HCT116 (cell line): ENCODE measurements at regions not wholly inside any gene's neighbourhood (a gene's known extent, or its start where the extent isn't known, plus 50 kb on each side); places are given as distances from the start of the nearest gene placed in this dataset.

Experiments used
- ATAC-seq: fragments of 200-7000 bp; cut with Tn5 transposase; 2 replicates; pipeline ENCODE4 v1.9.1; 2020; ENCODE audit warnings: mild to moderate bottlenecking, moderate library complexity
- BruUV-seq: library from RNA; stranded (reverse); fragments of 400-500 nt; replicated peaks from 2 replicates; lab custom pipeline; 2021; lab: Mats Ljungman, UMichigan
- CTCF ChIA-PET: fragments of 300-600 bp; sonication (Branson Sonifier 250); formaldehyde crosslinking; loops from one replicate; lab custom pipeline; 2021; ENCODE audit warnings: antibody characterized with exemption; lab: Charles Lee
- POLR2A ChIA-PET: fragments of 300-600, 350-600 bp; sonication (Branson Sonifier 250); formaldehyde crosslinking; loops from one replicate; lab custom pipeline; 2021; ENCODE audit warnings: antibody characterized with exemption; lab: Charles Lee
- RAD21 ChIA-PET, 2 experiments: fragments of 300-600 bp; sonication (Branson Sonifier 250); formaldehyde crosslinking; loops; one replicate each; lab custom pipeline; 2023; ENCODE audit warnings: low total read pairs in 2 of 2; ENCODE audit not compliant: uncharacterized antibody in 2 of 2, unreplicated experiment in 2 of 2, low non-redundant PET in 1 of 2; lab: Charles Lee
- DNase-seq: peaks from one replicate; pipeline ENCODE4 v3.0.0-alpha.2; 2010; ENCODE audit warnings: low read depth, low spot score
- H2AFZ ChIP-seq: fragments of 200-600 bp; shearing (Covaris generic), sonication (generic); 2 replicates; pipeline ENCODE4 v1.6.1; 2017; ENCODE audit warnings: low read depth, mixed run types, mixed read lengths, antibody characterized with exemption, low read length; ENCODE audit not compliant: poor library complexity, severe bottlenecking
- H3K27ac ChIP-seq: 2 replicates; pipeline ENCODE4 v1.5.1; 2012; ENCODE audit warnings: low read depth, low read length
- H3K27me3 ChIP-seq: fragments of 200-600 bp; sonication (generic); 2 replicates; pipeline ENCODE4 v1.6.1; 2016; ENCODE audit warnings: mixed run types, low read length, mixed read lengths; ENCODE audit not compliant: insufficient read depth
- H3K36me3 ChIP-seq, 2 experiments: fragments of 200-500 bp in 1 of 2; fragments of 200-600 bp in 1 of 2; sonication (Bioruptor generic) in 1 of 2; sonication (generic) in 1 of 2; 2 replicates each; pipeline versions ENCODE4 v1.5.1 to v1.6.1; 2014 to 2016; ENCODE audit warnings: low read length in 2 of 2, inconsistent platforms in 1 of 2, mixed read lengths in 1 of 2, mixed run types in 1 of 2; ENCODE audit not compliant: insufficient read depth in 2 of 2, control insufficient read depth in 1 of 2
- H3K4me1 ChIP-seq, 2 experiments: fragments of 200-600 bp in 1 of 2; sonication (generic) in 1 of 2; 2 replicates each; pipeline versions ENCODE4 v1.5.1 to v1.6.1; 2012 to 2017; ENCODE audit warnings: low read length in 2 of 2, inconsistent platforms in 1 of 2, mild to moderate bottlenecking in 1 of 2, mixed read lengths in 1 of 2, mixed run types in 1 of 2, moderate library complexity in 1 of 2; ENCODE audit not compliant: insufficient read depth in 2 of 2, control insufficient read depth in 1 of 2
- H3K4me2 ChIP-seq: fragments of 200-600 bp; sonication (generic); 2 replicates; pipeline ENCODE4 v1.6.1; 2017; ENCODE audit warnings: mixed run types, low read length, mixed read lengths
- H3K4me3 ChIP-seq, 2 experiments: fragments of 200-600 bp in 1 of 2; sonication (generic) in 1 of 2; replicated peaks in 1 of 2; 2 replicates each; pipeline ENCODE4 v1.5.1; 2011 to 2016; ENCODE audit warnings: low read length in 2 of 2, control low read depth in 1 of 2, low read depth in 1 of 2, mild to moderate bottlenecking in 1 of 2, mixed read lengths in 1 of 2, mixed run types in 1 of 2
- H3K79me2 ChIP-seq: fragments of 200-600 bp; sonication (generic); 2 replicates; pipeline ENCODE4 v1.6.1; 2017; ENCODE audit warnings: mild to moderate bottlenecking, mixed run types, low read length, moderate library complexity, mixed read lengths; ENCODE audit not compliant: insufficient read depth
- H3K9ac ChIP-seq: fragments of 200-600 bp; sonication (generic); 2 replicates; pipeline ENCODE4 v1.6.1; 2016; ENCODE audit warnings: low read length, mixed read lengths
- H3K9me2 ChIP-seq: fragments of 200-600 bp; sonication (generic), shearing (Covaris generic); 2 replicates; pipeline ENCODE4 v1.6.1; 2017; ENCODE audit warnings: mixed run types, mild to moderate bottlenecking, moderate library complexity; ENCODE audit not compliant: insufficient read depth
- H3K9me3 ChIP-seq, 2 experiments: fragments of 200-500 bp in 1 of 2; fragments of 200-600 bp in 1 of 2; sonication (Bioruptor generic) in 1 of 2; sonication (generic) in 1 of 2; 2 replicates each; pipeline ENCODE4 v1.6.1; 2014 to 2017; ENCODE audit warnings: low read length in 2 of 2, mixed read lengths in 2 of 2, inconsistent platforms in 1 of 2, low read depth in 1 of 2, mild to moderate bottlenecking in 1 of 2, mixed run types in 1 of 2, moderate library complexity in 1 of 2; ENCODE audit not compliant: control insufficient read depth in 1 of 2, insufficient read depth in 1 of 2
- H4K20me1 ChIP-seq: fragments of 200-600 bp; sonication (generic), shearing (Covaris generic); 2 replicates; pipeline ENCODE4 v1.6.1; 2017; ENCODE audit warnings: mixed run types, mild to moderate bottlenecking, moderate library complexity; ENCODE audit not compliant: insufficient read depth
- EZH2 ChIP-seq: fragments of 200-600 bp; sonication (generic); IDR thresholded peaks from 2 replicates; pipeline ENCODE4 v1.6.1; 2017; ENCODE audit warnings: antibody characterized with exemption, mixed run types
- JUND ChIP-seq: IDR thresholded peaks from 2 replicates; pipeline ENCODE4 v1.6.1; 2012
- RAD21 ChIP-seq: IDR thresholded peaks from 2 replicates; pipeline ENCODE4 v1.6.1; 2012; ENCODE audit warnings: low read depth, mild to moderate bottlenecking
- SIN3A ChIP-seq: IDR thresholded peaks from 2 replicates; pipeline ENCODE4 v1.6.1; 2012; ENCODE audit warnings: low read depth
- TCF7L2 ChIP-seq: IDR thresholded peaks from 2 replicates; pipeline ENCODE4 v1.7.0; 2011; ENCODE audit warnings: borderline replicate concordance, inconsistent platforms; ENCODE audit not compliant: insufficient read depth, insufficient read length; ENCODE audit errors: extremely low read depth
- ZFX ChIP-seq: fragments of 450-650 bp; IDR thresholded peaks from 2 replicates; pipeline ENCODE4 v1.6.1; 2017
- intact Hi-C: fragments of 100-400 bp; cut with micrococcal nuclease; formaldehyde crosslinking; loops from 2 replicates; pipeline ENCODE4 v1.10.0; 2022
- TF ChIP-seq, protein P1 (sequence below): IDR thresholded peaks from 2 replicates; pipeline ENCODE4 v1.6.1; 2012
- TF ChIP-seq, protein P2 (sequence below): IDR thresholded peaks from 2 replicates; pipeline ENCODE4 v1.6.1; 2012; ENCODE audit warnings: low read depth
- TF ChIP-seq, protein P3 (sequence below), 3 experiments: fragments of 200-600 bp in 1 of 3; sonication (generic) in 1 of 3; IDR thresholded peaks in 2 of 3; conservative IDR thresholded peaks in 1 of 3; 2 replicates each; pipeline ENCODE4 v1.5.1; 2012 to 2017; ENCODE audit warnings: low read depth in 2 of 3, low read length in 2 of 3, antibody characterized with exemption in 1 of 3, borderline replicate concordance in 1 of 3, control low read depth in 1 of 3, mild to moderate bottlenecking in 1 of 3, mixed read lengths in 1 of 3, mixed run types in 1 of 3, moderate library complexity in 1 of 3; ENCODE audit not compliant: insufficient read depth in 1 of 3

DNA sequence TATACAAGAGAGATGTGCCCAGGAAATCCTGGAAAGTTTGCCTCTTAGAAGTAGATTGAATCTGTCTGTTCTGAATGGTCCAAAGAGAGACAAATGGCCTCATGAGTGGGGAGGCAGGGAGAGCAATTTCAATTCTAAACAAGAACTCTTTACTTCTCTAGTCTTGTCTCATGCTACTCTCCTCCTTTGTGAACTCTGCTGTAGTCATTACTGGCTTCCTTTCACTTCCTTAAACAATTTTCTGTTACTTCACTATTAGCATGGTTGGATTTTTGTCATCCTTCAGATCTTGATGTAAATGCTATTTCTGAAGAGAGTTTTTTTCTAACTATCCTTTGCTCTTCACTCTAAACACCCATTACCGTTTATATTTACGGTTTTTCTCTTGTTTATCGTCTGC is 54.0 kb upstream of the GRIN3A start:
- RAD21 ChIA-PET, result no interaction called here
- no peaks in the 10 kb centered on the region for H3K27me3 ChIP-seq
- no peaks in the 10 kb centered on the region for H3K9me2 ChIP-seq
- intact Hi-C loops, result no loop called here
- no peak overlapping the region for H2AFZ ChIP-seq
- no peaks in the 10 kb centered on the region for H3K4me1 ChIP-seq
- H3K36me3 ChIP-seq, result no peaks in the 10 kb centered on the region
- no peak for TF ChIP-seq JUND
- TF ChIP-seq TCF7L2, result no peak
- TF ChIP-seq SIN3A, result no peak
- TF ChIP-seq, protein P1, sequence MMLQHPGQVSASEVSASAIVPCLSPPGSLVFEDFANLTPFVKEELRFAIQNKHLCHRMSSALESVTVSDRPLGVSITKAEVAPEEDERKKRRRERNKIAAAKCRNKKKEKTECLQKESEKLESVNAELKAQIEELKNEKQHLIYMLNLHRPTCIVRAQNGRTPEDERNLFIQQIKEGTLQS, result no peak
- TF ChIP-seq RAD21, result no peak
- TF ChIP-seq, protein P2, sequence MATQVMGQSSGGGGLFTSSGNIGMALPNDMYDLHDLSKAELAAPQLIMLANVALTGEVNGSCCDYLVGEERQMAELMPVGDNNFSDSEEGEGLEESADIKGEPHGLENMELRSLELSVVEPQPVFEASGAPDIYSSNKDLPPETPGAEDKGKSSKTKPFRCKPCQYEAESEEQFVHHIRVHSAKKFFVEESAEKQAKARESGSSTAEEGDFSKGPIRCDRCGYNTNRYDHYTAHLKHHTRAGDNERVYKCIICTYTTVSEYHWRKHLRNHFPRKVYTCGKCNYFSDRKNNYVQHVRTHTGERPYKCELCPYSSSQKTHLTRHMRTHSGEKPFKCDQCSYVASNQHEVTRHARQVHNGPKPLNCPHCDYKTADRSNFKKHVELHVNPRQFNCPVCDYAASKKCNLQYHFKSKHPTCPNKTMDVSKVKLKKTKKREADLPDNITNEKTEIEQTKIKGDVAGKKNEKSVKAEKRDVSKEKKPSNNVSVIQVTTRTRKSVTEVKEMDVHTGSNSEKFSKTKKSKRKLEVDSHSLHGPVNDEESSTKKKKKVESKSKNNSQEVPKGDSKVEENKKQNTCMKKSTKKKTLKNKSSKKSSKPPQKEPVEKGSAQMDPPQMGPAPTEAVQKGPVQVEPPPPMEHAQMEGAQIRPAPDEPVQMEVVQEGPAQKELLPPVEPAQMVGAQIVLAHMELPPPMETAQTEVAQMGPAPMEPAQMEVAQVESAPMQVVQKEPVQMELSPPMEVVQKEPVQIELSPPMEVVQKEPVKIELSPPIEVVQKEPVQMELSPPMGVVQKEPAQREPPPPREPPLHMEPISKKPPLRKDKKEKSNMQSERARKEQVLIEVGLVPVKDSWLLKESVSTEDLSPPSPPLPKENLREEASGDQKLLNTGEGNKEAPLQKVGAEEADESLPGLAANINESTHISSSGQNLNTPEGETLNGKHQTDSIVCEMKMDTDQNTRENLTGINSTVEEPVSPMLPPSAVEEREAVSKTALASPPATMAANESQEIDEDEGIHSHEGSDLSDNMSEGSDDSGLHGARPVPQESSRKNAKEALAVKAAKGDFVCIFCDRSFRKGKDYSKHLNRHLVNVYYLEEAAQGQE, result no peak
- no peak overlapping the region for H3K9ac ChIP-seq
- DNase-seq (no peak), ATAC-seq (no peak)
- H3K79me2 ChIP-seq, result no peaks in the 10 kb centered on the region
- no peaks in the 10 kb centered on the region for H4K20me1 ChIP-seq
- no peak overlapping the region for H3K4me3 ChIP-seq
- POLR2A ChIA-PET, result no interaction called here
- no TSS peak for BruUV-seq
- CTCF ChIA-PET, result no interaction called here
- H3K4me2 ChIP-seq, result no peak overlapping the region
- no peaks in the 10 kb centered on the region for H3K9me3 ChIP-seq
- no peak overlapping the region for H3K27ac ChIP-seq

DNA sequence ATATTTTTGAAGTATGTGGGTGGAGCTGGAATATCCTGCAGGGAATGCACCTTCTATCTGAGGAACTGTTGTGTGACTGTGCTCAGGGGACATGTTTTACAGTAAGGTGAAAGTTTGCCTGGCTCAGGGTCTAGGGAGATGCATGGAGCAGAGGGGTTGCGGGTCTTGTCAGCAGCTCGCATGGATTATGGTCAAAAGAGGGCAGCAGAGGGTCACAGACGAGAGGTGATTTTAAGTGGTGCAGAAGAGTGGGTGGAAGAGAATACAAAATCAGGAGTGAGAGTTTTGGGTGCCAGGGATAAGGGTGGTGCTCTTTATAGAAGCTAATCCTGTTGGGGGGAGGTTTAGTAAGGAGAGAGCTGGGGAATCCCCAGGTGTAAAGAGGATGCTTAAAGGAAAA is 53.5 kb upstream of the GRIN3A start:
- CTCF ChIA-PET, result no interaction called here
- Histone ChIP-seq H2AFZ (no peak overlapping the region), H3K4me2 (no peak overlapping the region), H3K36me3 (no peaks in the 10 kb centered on the region), H3K4me1 (no peaks in the 10 kb centered on the region), H3K79me2 (no peaks in the 10 kb centered on the region), H3K9me3 (no peaks in the 10 kb centered on the region), H3K9me2 (no peaks in the 10 kb centered on the region), H3K27ac (no peak overlapping the region), H4K20me1 (no peaks in the 10 kb centered on the region), H3K9ac (no peak overlapping the region), H3K27me3 (no peaks in the 10 kb centered on the region), H3K4me3 (no peak overlapping the region)
- TF ChIP-seq, protein P3, sequence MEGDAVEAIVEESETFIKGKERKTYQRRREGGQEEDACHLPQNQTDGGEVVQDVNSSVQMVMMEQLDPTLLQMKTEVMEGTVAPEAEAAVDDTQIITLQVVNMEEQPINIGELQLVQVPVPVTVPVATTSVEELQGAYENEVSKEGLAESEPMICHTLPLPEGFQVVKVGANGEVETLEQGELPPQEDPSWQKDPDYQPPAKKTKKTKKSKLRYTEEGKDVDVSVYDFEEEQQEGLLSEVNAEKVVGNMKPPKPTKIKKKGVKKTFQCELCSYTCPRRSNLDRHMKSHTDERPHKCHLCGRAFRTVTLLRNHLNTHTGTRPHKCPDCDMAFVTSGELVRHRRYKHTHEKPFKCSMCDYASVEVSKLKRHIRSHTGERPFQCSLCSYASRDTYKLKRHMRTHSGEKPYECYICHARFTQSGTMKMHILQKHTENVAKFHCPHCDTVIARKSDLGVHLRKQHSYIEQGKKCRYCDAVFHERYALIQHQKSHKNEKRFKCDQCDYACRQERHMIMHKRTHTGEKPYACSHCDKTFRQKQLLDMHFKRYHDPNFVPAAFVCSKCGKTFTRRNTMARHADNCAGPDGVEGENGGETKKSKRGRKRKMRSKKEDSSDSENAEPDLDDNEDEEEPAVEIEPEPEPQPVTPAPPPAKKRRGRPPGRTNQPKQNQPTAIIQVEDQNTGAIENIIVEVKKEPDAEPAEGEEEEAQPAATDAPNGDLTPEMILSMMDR (IDR thresholded peaks at IDR 0.05 in 2 of 3, conservative IDR thresholded peaks at IDR 0.05 in 1 of 3; ENCODE audit: borderline replicate concordance in 1 of 3, insufficient read depth in 1 of 3, low read depth in 2 of 3, low read length in 2 of 3), result peak in 2 of 3 experiments; percentile 48 to 62; a peak in 4 of 6 replicates
- TF ChIP-seq ZFX (no peak), RAD21 (peak; percentile 54), EZH2 (no peak)
- no TSS peak for BruUV-seq
- intact Hi-C loops, result no loop called here
- ATAC-seq (peak; percentile 87), DNase-seq (peak; percentile 10)
- POLR2A ChIA-PET, result no interaction called here
- RAD21 ChIA-PET, result no interaction called here
